Forelimb muscle (tissue), 1 donor: ENCODE measurements at regions not wholly inside any gene's neighbourhood (a gene's known extent, or its start where the extent isn't known, plus 50 kb on each side); places are given as distances from the start of the nearest gene placed in this dataset.
"Not testable (repeated sequence)": the region's sequence is repeated elsewhere in the genome, so short reads cannot be mapped to it uniquely, and the experiment has no call there.

ENCODE experiments used
- DNase-seq: peaks from one replicate; pipeline ENCODE4 v3.0.0-alpha.2; 2013; ENCODE audit warnings: low read depth

DNA sequence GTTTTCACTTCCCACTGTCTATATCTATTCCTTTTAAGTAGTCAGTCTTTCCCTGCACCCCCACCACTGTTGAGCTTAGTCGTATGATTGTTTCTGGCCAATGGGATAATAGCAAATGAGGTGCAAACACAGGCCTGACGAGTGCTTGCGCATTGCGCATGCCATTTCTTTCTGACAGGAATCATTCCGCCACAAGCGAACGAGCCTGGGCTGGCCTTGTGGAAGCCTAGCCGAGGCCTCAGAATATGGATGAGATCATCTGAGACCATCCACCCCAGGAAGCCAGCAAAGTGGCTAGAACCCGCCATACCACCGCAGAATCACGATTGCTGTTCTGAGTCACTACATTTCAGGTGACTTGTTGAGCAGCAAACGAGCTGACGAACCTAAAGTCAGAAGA is 52.2 kb upstream of the PRL start:
- DNase-seq = no peak

DNA sequence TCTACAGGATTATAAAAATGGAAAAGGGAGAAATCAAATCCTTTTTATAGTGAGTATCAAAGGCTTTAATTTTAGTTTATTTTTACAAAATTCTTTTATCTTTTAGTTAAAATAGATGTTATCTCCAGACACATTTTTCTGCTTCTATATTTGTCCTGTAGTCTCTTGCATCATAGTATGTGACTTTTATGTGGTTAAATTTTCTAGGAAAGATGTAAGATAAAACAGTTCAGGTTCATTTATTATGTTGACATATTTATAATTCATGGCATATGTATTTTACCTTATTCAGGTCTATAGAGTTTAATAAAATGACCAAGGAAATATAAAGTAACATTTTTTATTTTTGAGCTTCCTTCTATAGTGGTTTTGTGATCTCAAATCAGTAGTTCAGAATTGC is 52.7 kb upstream of the PRL start:
- DNase-seq = no peak

DNA sequence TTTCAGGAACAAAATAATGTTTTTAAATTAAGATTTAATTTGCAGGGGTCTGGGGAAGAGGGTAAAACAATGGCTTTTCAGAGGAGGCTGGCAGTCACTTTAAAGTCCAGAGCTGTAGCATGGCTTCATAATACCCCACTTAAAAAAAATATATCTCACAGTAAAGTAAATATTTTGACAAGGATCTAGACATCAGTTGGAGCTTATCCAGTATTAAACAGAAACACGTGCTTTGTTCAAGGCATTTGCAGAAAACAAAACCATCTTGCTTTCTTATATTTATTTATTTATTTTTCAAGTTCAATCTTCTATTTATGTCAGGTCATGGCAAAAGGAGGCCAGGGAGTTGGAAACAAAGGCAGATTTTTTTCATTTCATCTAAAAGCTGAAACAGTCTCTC is 53.3 kb upstream of the PRL start:
- DNase-seq = no peak

DNA sequence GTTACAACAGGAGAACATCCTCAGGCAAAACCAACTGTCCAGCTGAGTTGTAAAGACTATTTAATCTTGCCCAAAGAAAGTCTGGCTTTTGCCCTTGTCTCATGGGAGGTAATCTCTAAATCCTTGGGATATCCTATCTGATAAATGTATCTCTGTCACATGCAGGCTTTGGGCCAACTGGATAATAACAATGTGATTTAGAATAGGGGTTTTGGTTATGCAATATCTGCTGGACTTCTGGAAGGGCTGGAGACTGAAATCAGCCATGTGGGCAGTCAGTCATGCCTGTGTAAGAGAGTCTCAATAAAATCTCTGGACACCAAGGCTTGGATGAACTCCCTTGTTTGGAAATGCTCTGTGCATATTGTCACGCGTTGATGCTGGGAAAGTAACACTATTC is 56.3 kb upstream of the PRL start:
- no peak for DNase-seq

DNA sequence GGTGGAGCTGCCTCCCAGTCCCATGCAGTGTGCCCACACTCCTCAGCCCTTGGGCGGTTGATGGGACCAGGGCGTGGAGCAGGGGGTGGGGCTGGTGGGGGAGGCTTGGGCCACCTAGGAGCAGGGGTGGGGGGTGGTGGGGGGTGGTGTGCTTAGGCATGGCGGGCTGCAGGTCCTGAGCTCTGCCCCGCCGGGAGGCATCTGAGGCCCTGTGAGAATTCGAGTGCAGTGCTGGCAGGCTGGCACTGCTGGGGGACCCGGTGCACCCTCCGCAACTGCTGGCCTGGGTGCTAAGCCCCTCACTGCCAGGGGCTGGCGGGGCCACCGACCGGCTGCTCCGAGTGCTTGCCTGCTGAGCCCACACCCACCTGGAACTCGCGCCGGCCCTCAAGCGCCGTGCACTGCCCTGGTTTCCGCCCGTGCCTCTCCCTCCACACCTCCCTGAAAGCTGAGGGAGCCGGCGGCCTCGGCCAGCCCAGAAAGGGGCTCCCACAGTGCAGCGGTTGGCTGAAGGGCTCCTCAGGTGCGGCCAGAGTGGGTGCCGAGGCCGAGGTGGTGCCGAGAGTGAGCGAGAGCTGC is 59.6 kb upstream of the PRL start:
- DNase-seq = no peak

DNA sequence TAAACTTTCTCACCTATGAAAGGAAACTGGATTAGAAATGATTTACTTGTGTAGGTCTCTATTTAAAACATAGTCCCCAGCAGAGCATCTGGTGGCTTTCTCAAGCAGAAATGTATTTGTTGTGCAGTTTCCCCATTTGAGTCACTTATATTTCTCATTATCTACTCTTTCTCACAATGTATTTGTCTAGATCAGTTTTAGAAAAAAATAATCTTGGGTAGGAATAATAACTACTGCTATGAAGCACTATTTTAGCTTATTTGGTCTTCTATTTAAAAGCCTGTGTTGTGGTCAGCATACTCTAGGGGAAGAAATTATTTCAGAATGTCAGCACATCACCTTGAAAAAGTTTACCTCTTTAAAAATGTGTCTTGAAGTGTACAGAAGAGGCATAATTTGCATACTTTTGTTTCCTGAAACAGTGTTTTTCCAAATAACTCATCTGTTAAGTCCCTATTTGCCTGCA is 60.9 kb upstream of the PRL start:
- DNase-seq = no peak

DNA sequence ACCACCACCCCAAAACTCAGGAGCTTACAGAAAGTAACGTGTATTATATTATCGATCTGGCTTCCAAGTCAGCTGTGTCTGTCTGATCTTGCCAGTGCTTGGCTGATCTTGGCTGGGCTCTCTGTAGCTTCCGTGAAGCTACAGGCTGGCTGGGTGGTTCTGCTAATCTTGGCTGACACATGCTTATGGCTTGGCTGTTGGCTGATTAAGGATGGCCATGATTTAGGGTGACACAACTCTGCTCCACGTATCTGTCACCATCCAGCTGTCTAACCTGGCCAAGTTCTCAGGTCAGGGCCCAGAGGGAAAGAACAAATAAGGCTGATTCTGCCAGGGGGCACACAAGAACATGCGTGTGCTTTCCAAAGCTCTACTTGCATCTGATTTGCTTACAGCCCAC is 64.7 kb upstream of the PRL start:
- no peak for DNase-seq

DNA sequence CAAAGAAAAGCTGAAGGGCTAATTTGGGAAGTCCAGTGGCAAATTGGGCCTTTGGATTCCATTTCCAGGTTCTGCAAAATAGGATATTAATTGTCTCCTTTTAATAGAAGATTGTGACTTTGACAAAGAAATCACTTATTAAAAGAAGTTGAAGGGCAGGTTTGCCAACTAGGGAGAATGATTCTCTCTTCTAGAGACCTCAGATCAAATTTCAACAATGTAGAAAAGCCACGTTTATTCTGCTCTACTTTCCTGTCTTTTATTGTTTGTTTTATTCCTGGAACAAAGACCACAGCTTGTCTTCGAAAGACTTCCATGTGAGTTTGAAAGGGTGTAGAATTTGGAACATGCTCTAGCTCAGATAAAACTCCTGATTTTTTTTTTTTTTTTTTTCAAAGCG is 65.5 kb upstream of the PRL start:
- no peak for DNase-seq

DNA sequence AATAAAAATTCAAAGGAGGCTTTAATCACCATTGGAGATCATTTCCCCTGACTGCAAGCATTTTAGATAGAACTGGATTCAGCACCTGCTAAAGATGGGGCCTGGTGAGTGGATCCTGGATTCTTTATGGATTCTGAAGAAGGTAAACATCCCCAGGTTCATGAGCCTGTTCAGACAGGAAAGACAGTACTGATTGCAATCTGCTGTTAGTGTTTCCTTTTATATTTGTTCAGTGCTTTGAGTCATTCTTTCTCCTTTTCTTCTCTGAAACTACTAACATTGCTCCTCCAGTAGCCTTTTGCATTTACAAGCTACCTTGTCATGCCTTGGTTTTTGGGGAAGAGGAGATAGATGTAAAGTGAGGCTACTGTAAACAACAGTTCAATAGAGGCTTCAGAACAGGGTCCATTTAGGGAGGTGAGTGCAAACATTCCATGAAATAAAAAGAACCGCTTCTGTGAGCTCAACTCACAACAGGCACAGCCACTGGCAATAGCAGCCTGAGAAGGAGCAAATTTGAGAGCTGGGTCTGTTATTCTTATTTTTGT is 66.4 kb upstream of the PRL start:
- no peak for DNase-seq

DNA sequence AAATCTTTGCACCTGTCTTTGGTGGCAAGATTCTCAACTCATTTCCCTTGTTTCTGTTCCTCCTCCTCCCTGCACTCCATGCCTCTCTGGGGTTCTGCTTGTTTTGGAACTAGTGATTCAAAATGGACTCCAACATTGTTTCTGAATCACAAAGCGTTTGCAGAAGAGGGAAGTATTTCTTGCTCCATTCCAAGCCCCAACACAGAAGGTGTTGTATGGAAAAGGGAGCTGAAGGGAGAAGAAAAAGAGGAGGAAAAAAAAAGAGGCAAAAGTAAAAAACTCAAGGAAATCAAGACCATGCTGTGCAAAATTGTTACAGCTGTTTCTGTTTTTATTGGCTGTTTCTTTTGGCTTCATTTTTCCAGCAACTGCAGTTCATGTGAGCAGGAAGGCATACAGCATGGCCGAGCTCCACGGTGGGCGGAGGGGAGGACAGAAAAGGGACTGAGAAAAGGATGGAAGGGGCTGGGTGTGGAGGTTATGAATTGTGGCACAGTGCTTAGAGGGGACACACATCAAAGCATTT is 66.9 kb upstream of the PRL start:
- no peak for DNase-seq

DNA sequence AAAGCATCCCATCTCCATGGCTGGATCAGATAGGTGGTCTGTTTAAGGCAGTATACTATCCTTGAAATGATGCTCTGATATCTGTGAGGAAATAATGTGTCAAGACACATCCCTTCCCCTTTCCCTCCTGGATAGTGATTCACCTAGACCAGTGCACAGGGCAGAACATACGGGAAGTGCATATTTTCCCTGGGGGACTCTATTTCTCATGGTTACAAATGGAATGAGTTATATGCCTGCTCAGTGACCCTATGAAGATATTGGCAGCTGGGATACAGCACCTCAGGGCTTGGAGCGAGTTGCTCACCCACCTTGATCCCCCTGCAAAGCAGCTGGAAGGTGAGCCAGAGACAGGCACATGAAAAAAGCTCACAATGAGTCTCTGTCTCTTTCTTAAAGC is 67.5 kb upstream of the PRL start:
- no peak for DNase-seq

DNA sequence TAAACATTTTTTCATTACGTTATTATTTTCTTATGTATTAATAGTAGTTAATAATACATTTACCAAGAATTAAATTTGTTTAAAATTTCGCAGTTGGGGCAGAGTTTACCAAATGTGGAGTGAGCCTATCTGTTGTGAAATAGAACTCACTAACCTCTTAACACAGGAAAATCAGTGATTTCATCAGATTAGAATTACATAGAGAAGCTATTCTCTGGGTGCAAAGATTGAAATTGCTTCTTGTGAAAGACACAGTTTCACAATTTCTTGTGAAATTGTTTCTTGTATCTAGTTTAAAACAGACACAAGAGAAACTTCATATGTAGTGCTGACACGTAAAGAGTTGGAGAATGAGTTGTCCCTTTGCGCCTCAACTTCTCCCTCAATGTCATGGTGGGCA is 69.4 kb upstream of the PRL start:
- no peak for DNase-seq

DNA sequence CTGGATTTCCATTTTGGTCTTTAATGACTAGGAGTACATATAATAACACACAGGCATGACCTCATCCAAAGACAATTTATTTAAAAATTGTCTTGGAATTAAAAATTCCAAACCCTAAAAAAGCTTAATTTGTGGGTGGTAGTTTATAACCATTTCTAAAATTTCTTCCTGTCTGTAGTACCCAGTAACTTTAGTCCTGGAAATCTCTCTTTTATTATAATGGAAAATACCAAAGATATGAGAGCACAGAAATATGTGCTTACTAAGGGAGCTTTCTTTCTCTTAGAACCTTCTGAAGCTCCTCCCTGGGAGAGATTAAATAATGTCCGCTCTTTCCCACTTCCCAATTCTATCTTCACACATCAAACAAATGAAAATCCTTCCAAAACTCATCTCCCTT is 70.5 kb upstream of the PRL start:
- DNase-seq = no peak

DNA sequence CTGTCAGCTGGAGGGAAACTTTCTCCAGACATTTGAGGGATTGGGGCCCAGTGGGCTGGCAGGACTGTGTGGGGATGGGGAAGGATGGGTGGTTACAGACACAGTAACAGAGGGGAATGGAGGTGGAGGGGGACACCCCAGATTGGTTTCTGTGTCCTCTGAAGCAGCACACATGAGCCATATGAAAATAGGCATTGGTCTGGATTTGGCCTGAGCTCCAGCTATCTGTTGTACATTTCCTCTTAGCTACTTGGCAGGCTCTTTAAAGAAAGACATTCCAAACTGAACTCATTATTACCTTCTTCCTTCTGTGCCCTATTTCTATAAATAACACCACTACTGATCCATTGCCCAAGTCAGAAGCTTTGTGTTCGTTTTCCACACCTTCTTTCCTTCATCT is 72.0 kb upstream of the PRL start:
- DNase-seq = no peak

DNA sequence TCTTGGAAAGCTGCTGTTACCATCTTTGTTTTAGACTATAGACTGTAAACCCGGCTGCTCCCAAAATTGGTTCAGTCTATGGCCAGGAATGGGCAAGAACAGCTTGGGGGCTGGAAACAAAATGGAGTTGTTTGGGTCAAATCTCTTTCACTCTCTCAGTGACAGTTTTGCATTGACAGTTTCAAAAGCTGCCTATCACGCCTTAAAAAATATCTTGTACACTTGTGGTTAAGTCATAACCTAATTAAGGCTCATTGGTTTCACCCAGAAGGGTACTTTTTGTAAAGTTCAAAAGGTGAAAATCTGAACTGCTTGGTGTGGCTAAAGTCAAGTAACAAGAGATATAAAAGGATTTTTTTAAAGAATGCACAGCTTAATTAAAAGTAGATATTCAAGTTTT is 76.1 kb upstream of the PRL start:
- no peak for DNase-seq

DNA sequence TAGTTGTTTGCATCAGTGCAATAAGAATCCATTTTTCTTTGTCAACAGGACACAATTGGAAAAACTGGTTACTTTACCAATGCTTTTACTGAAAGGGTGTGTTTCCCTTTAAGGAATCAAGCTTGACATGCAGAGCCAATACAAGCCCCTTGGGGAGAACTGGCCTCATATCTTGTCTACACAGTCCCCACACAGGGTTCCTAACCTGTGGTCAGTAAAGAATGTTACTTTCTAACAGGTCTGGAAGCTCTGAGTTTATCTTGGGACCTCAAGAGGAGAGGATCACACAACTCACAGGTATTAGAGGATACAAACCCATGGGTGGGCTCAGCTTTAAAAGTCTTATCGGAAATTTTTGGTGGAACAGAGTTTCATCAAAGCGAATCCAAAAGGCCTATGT is 78.1 kb upstream of the PRL start:
- DNase-seq = not testable (repeated sequence)

DNA sequence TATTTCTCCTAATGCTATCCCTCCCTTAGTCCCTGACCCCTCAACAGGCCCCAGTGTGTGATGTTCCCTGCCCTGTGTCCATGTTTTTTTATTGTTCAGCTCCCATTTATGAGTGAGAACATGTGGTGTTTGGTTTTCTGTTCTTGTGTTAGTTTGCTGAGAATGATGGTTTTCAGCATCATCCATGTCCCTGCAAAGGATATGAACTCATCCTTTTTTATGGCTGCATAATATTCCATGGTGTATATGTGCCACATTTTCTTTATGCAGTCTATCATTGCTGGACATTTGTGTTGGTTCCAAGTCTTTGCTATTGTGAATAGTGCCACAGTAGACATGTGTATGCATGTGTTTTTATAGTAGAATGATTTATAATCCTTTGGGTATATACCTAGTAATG is 79.5 kb upstream of the PRL start:
- DNase-seq = not testable (repeated sequence)

DNA sequence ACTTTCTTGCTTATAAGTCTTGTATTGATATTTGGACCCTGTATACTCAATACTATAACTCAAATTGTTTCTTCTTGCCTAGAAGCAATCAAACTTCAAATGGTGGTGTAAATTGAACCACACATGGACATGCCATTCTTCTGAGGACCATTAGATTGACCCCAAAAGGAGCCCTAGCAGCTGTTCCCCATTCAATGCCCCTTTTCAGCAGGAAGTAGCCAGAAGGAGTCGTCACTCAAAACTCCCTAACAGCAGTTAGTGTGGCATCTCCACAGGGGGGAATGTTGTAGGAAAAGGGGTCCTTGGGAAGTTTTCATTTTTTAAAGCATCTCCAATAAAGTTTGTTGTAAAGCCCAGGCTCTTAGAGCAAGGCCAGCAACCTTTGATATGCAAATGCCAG is 81.7 kb upstream of the PRL start:
- DNase-seq = not testable (repeated sequence)

DNA sequence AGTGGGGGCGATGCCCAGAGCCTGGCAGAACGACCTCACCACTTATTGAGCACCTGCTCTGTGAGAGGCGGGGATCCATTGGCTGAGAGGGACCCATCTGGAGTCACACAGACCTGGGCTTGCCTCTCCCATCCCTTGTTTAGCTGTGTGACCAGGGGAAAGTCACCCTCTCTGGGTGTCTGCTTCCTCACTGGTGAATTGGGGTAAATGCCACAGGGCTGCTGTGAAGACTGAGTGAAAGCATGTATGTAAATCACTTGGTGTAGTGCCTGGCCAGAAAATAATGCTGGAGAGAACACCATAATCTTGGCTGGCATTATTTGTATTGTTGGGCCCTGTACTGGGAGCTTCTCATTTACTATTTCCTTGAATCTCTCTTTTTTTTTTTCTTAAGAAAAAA is 83.4 kb upstream of the PRL start:
- no peak for DNase-seq

DNA sequence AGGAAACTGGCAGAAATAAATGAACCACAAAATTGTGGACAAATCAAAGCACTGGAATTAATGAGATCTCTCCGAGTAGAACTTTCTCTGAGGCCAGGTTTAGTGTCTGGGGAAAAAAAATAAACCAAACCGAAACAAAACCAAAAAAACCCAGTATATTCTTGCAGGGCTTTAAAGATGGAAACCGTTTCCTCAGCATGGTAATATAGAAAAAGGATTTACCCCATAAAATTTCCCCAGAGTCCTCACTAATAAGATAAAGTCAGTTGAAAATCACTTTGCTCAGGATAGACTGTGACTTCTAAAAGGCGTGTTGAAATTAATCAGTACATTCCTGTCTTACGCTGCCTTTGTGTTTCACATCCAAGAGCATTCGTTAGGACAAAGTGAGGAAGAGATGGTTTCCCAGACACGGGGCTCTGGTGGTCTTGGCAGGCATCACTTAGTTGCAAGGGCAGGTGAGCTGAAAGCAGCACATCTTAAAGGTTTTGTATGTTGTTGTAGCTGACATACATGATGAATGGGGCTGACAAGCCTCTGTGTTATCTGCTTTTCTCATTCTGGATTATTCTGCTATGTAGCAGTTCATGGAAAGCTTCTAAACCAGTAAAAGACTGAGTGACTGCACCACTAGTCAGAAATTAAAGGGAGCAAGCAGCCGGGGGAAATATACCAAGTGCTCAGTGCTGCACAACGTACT is 85.2 kb upstream of the PRL start:
- no peak for DNase-seq

DNA sequence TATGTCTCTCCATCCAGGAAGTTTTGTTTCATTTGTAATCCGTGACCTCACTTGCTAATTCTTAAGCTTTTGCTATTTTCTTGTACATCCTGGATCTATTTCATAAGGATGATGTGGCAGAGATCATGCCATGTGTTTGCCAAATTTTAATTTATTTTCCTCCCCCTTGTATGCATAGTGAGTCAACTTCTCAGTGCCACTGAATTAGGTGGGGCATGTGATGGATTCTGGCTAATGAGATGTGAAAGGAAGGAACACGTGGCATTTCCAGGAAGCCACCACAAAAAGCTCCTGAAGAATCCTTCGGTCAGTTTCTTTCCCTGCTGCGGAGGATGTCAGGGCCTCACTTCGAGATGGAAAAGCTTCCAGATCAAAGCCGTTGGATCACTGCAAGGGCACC is 86.2 kb upstream of the PRL start:
- no peak for DNase-seq

DNA sequence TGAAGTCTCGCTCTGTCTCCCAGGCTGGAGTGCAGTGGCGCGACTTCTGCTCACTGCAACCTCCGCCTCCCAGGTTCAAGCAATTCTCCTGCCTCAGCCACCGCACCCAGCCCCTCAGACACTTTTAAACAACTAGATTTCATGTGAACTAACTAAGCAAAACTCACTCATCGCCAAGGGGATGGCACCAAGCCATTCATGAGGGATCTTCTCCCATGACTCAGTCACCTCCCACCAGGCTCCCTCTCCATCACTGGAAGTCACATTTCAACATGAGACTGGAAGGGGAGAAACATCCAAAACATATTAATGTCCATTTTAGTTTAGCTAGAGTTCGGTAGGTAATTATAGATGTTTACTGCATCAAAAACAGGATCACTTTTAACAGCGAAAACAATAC is 95.9 kb upstream of the PRL start:
- no peak for DNase-seq

DNA sequence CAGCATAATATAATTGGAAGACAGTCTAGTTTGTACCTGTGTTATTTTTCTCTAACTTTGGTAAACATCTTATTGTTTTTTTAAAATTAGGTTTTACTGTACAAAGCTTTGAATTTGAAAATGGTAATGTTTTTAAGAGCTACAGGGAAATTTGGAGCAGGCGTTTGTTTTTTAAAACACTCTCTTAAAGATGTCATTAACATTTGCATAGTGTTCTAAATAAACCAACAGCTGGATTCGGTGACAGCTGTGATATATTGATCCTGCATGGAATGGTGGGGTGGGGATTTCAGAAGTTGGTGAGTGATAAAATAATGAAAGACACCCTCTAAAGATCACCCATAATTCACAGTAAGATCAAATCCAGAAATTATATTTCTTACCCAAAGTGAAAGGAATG is 97.9 kb upstream of the PRL start:
- DNase-seq = no peak

DNA sequence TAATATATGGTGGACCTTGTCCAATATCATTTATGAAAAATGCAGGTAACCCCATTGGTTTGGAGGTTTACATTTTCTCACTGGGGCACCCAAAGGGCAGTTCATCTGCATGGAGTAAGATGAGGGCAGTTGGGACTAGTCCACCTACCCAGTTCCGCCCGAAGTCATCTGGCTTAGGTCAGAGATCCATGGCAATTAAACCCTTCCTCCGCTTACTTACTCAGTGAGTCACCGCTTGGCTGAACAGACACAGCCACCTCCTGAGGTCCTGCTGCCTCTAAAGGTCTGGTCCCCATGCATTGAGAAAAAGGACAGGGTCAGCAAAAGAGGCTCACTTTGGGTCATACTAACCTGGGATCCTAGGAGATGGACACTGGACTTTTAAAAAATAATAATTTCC is 102.9 kb upstream of the PRL start:
- DNase-seq = no peak
